GM19239 (cell line): ENCODE measurements at regions not wholly inside any gene's neighbourhood (a gene's known extent, or its start where the extent isn't known, plus 50 kb on each side); places are given as distances from the start of the nearest gene placed in this dataset.

Experiments used
- DNase-seq: peaks from one replicate; pipeline ENCODE4 v3.0.0; 2011; ENCODE audit warnings: low spot score; ENCODE audit not compliant: insufficient read length
- FAIRE-seq: peaks from 2 replicates; lab custom pipeline; 2011; peaks lifted over from hg19 to GRCh38; lab: Jason Lieb, UNC

- no peak for FAIRE-seq
These were observed 241.4 kb downstream of the DRD1 start for GRCh38 chr5:175202463-175203068.

GRCh38 chr5:175201393-175201792 is 242.6 kb downstream of the DRD1 start:
- FAIRE-seq: no peak
- DNase-seq: no peak

More at GRCh38 chr5:175202463-175203068, 241.4 kb downstream of the DRD1 start:
- DNase-seq: no peak

GRCh38 chr5:175195698-175196656 is 248.0 kb downstream of the DRD1 start:
- DNase-seq (no peak), FAIRE-seq (no peak)

- no peak for FAIRE-seq
- DNase-seq: no peak
These were observed 262.7 kb downstream of the DRD1 start for GRCh38 chr5:175181331-175181730.

GRCh38 chr5:175170899-175171298 is 273.1 kb downstream of the DRD1 start:
- DNase-seq (no peak), FAIRE-seq (no peak)

GRCh38 chr5:175168882-175169507 is 275.0 kb downstream of the DRD1 start:
- no peak for DNase-seq
- FAIRE-seq: no peak

- DNase-seq: no peak
- FAIRE-seq: no peak
These were observed 278.0 kb downstream of the DRD1 start for GRCh38 chr5:175166026-175166425.

GRCh38 chr5:175163586-175164275 is 280.3 kb downstream of the DRD1 start:
- no peak for FAIRE-seq

GRCh38 chr5:175162036-175162435 is 281.9 kb downstream of the DRD1 start:
- FAIRE-seq (no peak), DNase-seq (no peak)

More at GRCh38 chr5:175163586-175164275, 280.3 kb downstream of the DRD1 start:
- no peak for DNase-seq

- DNase-seq: no peak
- no peak for FAIRE-seq
These were observed 284.0 kb downstream of the DRD1 start for GRCh38 chr5:175159956-175160355.

GRCh38 chr5:175148636-175149172 is 295.3 kb downstream of the DRD1 start:
- DNase-seq (no peak), FAIRE-seq (no peak)

- DNase-seq (no peak), FAIRE-seq (no peak)
These were observed 297.2 kb downstream of the DRD1 start for GRCh38 chr5:175146733-175147132.

- no peak for DNase-seq
- FAIRE-seq: no peak
These were observed 302.6 kb downstream of the DRD1 start for GRCh38 chr5:175141421-175141820.

- FAIRE-seq (no peak), DNase-seq (no peak)
These were observed 310.8 kb downstream of the DRD1 start for GRCh38 chr5:175133185-175133584.

GRCh38 chr5:175131432-175131831 is 312.6 kb downstream of the DRD1 start:
- DNase-seq (no peak), FAIRE-seq (no peak)

GRCh38 chr5:175129619-175130018 is 314.4 kb downstream of the DRD1 start:
- FAIRE-seq (no peak), DNase-seq (no peak)

- DNase-seq (no peak), FAIRE-seq (no peak)
These were observed 314.9 kb downstream of the DRD1 start for GRCh38 chr5:175129121-175129520.

GRCh38 chr5:175124821-175125220 is 319.2 kb downstream of the DRD1 start:
- no peak for DNase-seq
- FAIRE-seq: no peak

- no peak for FAIRE-seq
- no peak for DNase-seq
These were observed 319.6 kb downstream of the DRD1 start for GRCh38 chr5:175124251-175124813.

- no peak for FAIRE-seq
- no peak for DNase-seq
These were observed 320.4 kb downstream of the DRD1 start for GRCh38 chr5:175123542-175123941.
